ENCODE measurements at regions not wholly inside any gene's neighbourhood (a gene's known extent, or its start where the extent isn't known, plus 50 kb on each side); places are given as distances from the start of the nearest gene placed in this dataset.

- Histone ChIP-seq H3K36me3 (no peaks in the 10 kb centered on the region), H3K4me1 (no peaks in the 10 kb centered on the region), H3K9me3 (no peaks in the 10 kb centered on the region), H3K4me3 (no peak overlapping the region), H3K27ac (peak overlapping the region; percentile 38 to 72), H3K27me3 (no peaks in the 10 kb centered on the region)
- no peak for DNase-seq
- intact Hi-C loops (cut with DNase I; ENCODE audit: low total_unique reads), result no loop called here
- no peak for TF ChIP-seq POLR2A (IDR thresholded peaks at IDR 0.05)
- no peak for TF ChIP-seq CTCF (IDR thresholded peaks at IDR 0.05)
These were observed 142.6 kb downstream of the PSMG1 start for GRCh38 chr21:39040494-39041110.

- H3K36me3 ChIP-seq, result no peaks in the 10 kb centered on the region
- no peak overlapping the region for H3K4me3 ChIP-seq
- no peaks in the 10 kb centered on the region for H3K9me3 ChIP-seq
- H3K27me3 ChIP-seq, result no peaks in the 10 kb centered on the region
- no peak for DNase-seq
- no peaks in the 10 kb centered on the region for H3K4me1 ChIP-seq
- no peak overlapping the region for H3K27ac ChIP-seq
- intact Hi-C loops (cut with DNase I; ENCODE audit: low total_unique reads), result no loop called here
- TF ChIP-seq POLR2A (IDR thresholded peaks at IDR 0.05) (no peak), CTCF (IDR thresholded peaks at IDR 0.05) (no peak)
These were observed 145.3 kb downstream of the PSMG1 start for GRCh38 chr21:39037807-39038405.

- no peaks in the 10 kb centered on the region for H3K36me3 ChIP-seq
- no peak for TF ChIP-seq CTCF (IDR thresholded peaks at IDR 0.05)
- no peak for TF ChIP-seq POLR2A (IDR thresholded peaks at IDR 0.05)
- H3K4me1 ChIP-seq, result no peaks in the 10 kb centered on the region
- H3K9me3 ChIP-seq, result no peaks in the 10 kb centered on the region
- H3K4me3 ChIP-seq, result no peak overlapping the region
- no peak overlapping the region for H3K27ac ChIP-seq
- intact Hi-C loops (cut with DNase I; ENCODE audit: low total_unique reads), result no loop called here
- no peak for DNase-seq
- H3K27me3 ChIP-seq, result no peaks in the 10 kb centered on the region
These were observed 146.7 kb downstream of the PSMG1 start for GRCh38 chr21:39036581-39036980.

GRCh38 chr21:39034590-39035536 lies 148.4 kb downstream of the PSMG1 start:
- H3K27me3 ChIP-seq, result no peaks in the 10 kb centered on the region
- TF ChIP-seq POLR2A (IDR thresholded peaks at IDR 0.05), result no peak
- no peak for TF ChIP-seq CTCF (IDR thresholded peaks at IDR 0.05)
- intact Hi-C loops (cut with DNase I; ENCODE audit: low total_unique reads), result no loop called here
- no peaks in the 10 kb centered on the region for H3K36me3 ChIP-seq
- DNase-seq, result no peak
- H3K9me3 ChIP-seq, result no peaks in the 10 kb centered on the region
- H3K4me1 ChIP-seq, result no peaks in the 10 kb centered on the region
- H3K27ac ChIP-seq, result no peak overlapping the region
- H3K4me3 ChIP-seq, result no peak overlapping the region
